Midbrain (tissue), 1 donor: ENCODE measurements at regions not wholly inside any gene's neighbourhood (a gene's known extent, or its start where the extent isn't known, plus 50 kb on each side); places are given as distances from the start of the nearest gene placed in this dataset.

Source experiments
- DNase-seq: peaks from one replicate; lab custom pipeline; 2025; lab: John Stamatoyannopoulos, UW

DNA sequence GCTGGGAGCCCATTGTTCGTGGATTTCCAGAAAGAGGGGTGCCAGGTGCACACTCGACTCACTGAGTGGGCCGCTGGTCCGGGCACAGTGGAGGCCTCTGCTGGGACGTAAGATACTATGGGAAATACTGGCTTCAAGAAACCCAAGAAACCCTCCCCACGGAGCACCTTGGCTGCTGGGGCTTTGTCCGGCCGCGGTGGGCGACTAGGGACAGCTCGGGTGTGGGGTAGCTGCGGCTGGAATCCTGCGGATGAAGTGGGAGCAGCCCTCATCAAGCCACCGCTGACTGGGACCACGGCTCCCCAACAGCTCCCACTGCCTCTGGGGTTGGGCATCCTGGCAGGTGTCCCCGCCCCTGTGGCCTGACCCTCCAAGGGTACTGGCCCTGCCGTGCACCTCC lies 69.5 kb upstream of the GATA5 start:
- DNase-seq: no peak

DNA sequence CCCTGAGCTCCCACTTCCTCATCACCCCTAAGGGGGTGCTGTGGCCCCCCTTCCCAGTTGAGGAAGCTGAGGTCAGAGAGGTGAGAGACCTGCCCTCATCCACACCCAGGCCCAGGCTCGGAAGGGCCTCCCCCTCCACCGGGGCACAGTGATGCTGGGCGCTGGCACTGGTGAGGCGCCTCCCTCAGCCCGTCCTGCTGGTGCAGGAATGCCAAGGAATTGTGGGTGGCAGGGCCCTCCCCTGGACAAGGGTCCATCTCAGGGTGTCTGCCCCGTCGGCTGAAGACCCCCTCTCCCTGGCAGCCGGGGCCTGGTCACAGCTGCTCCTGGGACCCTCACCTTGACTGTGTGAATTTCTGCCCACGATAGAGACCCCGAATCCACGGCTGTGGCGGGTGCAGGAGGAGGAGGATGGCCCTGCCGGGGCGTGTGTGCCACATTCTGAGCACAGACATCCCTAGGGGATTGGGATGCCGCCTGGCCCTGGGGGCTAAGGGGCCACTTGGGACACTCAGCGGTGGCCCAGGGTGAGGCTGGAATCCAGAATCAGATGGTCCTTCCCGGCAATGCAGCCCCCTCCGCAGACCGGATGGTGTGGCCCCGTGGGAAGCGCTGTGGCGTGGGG lies 70.2 kb upstream of the GATA5 start:
- no peak for DNase-seq

DNA sequence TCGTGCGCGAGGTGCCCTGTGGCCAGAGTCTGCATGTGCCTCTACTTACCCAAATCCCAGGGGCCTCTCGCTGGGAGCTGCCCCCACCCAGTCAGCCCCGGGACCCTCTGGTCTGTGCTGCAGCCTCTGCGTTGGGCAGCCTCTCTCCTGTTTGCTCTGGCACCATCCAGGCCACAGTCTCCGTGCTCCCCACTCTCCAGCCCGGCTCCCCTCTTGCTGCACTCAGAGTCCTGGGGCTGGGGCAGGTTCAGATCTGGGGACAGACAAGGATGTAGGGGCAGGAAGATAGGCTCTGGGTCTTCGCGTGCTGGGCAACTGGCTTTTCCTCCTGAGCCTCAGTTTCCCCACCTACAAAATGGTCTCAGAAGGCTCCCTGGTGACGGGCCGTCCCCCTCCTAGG lies 70.8 kb upstream of the GATA5 start:
- DNase-seq: no peak

DNA sequence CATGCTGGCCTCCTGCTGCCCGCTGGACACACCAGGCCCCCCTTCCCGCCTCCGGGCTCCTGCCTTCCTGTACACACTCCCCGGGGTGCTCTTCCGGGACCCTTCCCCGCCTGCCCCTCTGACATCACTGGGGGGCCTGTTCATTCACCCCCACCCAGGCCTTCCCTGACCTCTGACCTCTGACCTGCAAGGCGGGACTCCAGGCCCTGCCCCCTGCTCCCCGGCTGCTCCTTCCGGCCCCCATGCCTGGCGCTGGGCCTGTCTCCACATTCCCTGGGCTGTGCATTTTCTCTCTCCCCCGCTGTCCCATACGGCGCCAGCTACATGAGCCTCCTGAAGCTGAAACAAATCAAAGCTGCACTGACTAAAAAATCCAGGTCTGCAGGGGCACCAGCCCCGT lies 71.6 kb upstream of the GATA5 start:
- DNase-seq: no peak

DNA sequence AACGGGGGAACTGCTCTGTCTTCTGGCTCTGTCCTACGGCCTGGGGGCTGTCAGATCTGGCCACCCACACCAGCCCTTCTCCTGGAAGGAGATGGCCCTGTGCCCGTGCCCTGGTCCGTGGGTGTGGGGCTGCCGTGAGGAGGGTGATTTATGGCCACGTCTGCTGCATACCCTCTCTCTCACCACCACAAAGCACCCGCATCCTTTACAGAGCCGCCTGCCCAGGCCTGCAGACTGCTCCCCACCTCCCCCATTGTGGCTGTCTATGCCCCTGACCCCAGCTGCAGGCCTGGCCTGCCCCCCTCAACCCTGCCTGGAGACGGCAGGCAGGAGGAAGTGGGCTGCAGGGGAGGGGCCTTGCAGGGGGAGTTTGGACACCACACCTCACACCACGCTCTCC lies 72.7 kb upstream of the GATA5 start:
- DNase-seq: no peak

DNA sequence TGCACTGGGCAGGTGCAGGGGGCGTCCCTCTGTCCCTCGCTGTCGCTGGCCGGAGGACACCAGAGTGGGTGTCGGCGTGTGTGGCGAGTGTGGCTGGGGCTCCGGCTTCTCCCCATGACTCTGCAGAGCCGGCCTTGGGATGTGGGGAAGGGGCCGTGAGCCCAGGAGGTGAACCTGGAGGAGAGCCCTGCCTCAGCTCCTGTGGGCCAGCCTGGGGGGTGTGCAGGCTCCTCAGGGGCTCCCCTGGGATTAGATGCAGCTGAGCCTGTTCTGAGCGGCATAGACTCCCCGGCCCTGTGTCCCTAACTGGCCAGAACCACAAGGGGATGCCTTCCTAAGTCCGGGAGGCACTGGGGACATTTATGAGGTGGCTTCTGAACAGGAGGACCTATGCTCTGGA lies 73.2 kb upstream of the GATA5 start:
- DNase-seq: no peak

DNA sequence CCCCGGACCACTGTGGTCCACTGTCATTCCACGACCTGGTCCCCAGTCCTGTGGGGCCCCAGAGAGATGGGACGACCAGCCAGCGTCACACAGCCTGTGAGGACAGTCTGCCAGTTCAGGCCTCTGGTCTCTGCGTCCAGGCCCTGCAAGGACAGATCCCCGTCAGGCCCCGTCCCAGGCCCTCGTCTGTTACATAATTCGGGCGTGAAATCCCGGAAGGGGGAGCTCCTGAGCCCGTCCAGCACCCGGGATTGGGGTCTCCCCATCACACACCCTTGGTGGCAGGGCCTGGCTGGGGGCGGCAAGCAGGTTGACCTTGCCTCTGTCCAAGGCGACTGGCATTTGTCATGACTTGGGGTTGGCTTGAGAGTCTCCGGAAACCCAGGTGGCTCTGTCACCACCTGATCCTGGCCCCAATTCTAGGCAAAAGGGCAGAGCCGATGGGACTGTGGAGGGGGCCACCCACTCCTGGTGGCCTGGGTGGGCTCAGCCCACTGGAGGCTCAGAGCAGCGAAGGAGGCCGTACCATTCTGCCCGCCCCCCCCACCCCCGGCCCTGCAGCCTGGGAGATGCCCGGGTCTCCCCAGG lies 73.8 kb upstream of the GATA5 start:
- no peak for DNase-seq

DNA sequence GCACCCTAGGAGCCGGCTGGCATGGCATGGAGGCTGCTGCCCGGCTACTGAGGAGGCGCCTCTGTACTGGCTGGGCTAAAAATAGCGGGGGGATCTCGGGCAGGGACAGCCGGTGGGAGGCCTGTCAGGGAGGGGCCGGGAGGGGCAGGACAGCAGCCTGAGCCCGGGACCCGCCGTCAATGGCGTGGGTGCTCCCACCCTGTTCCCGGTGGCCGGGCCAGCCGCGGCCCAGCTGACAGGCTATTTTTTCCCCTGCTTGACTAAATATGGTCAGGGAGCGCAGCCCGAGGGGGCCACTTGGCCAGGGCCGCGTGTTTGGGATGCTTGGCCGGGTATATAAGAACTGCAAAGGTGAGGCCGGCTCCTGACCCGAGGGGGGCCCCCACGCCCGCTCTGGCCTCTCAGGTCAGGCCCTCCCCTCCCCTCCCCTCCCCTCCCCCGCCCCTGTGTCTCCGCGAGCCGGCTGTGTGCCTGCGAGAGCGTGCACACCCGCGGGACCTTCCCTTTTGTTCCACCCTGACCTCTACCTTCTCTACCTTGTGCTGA lies 74.4 kb upstream of the GATA5 start:
- DNase-seq: no peak

DNA sequence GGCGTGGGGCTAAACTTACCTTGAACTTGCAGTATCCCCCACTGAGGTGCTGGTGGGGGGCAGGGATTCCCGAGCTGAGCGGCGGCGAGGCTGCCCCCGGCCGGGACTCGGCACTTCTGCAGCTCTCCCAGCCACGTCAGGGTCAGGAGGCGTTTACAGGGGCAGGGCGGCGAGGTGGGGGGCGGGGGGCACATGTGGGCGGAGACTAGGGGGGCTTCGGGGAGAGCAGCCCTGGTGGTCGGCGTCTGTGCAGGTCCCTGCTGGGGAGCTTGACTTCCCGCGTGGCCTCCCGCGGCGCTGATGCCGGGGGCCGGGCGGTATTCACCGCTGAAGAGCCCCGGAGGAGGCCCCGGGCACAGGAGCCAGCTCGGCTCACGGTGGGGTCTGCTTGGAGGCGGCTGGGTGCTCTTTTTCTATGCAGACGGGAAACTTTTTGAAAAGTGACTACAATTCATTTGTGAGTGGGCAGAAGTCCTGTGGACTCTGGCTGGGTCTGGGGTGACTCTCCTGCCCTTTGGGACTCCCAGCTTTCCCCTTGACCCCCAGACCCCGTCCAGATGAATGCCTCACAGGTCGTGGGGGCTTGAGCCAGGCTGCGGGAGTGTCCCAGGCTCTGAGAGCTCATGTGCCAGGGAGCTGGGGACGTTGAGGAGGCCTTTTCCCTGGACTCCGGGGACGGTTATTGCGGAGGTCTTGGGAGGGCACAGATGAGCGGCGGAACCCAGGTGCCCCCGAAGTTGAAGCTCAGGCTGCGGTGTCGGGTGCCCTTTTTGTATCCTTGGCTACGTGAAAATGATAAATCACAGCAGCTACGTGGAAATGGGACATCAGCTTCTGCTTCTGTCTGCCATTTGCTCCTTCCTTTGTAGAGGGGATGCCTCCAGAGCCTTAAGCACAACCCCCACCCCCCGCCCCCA lies 75.9 kb upstream of the GATA5 start:
- no peak for DNase-seq

DNA sequence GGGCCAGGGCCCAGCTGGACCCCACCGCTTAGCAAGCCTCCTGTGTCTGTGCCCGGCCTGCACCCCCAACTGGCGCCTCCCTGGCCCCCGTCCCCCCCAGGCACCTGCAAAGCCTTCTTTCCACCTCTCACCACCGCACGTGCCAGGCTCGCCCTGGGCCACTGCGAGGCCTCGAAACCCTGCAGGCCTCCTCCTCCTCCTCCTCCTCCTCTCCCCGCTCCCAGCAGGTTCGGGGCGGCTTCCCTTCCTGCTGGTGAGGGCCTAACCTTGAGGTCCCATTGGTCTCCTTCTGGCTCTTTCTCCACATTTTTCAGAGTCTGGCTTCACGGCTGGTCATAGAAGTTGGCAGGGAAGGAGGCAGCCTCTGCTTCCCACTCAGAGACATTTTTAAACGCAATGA lies 76.8 kb upstream of the GATA5 start:
- DNase-seq: no peak

DNA sequence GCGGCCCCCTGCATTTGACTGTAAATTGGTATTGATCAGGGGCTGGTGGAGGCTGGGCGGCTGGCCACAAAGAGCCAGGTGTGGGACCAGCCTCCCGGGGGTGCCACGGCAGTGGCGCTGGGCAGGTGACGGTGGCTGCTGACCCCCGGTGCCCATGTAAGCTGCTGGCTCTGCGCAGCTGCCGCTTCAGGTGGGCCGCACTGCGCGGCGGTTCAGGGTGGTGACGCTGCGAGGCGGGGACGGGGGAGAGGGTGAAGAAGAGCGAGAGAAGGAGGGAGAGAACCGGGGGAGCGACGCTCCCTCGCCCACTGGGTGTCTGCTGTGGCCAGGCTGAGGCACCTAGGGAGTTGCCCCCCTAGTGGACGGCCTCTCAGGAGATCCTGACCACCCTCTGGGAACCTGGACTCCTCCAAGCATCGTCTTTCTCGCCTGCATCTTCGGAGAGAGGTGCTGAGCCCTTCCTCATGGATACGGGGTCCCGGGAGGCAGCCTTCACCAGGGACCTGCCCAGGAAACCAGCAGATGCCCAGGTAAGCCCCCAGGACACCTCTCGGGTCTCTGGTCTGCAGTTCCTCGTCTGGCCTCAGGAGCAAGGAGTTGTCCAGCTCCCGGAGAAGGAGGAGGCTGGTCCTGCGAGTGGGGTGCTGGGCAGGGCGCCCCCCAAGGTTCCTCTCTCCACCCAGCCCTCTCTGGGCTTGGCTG lies 77.5 kb upstream of the GATA5 start:
- no peak for DNase-seq

DNA sequence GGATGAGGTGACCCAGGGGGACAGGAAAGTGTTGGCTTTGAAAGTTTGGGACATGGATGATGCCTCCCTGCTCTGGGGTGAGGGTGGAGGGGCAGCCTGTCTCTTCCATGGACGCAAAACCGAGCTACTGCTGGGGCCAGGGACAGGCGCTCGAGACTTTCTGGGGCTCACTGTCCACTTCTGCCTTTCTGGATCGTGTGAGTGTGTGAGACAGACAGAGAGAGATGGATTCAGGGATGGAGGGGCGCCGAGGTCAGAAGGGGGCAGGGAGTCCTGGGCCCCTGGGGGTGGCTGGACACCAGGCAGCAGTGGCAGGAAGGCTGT lies 78.0 kb upstream of the GATA5 start:
- no peak for DNase-seq

DNA sequence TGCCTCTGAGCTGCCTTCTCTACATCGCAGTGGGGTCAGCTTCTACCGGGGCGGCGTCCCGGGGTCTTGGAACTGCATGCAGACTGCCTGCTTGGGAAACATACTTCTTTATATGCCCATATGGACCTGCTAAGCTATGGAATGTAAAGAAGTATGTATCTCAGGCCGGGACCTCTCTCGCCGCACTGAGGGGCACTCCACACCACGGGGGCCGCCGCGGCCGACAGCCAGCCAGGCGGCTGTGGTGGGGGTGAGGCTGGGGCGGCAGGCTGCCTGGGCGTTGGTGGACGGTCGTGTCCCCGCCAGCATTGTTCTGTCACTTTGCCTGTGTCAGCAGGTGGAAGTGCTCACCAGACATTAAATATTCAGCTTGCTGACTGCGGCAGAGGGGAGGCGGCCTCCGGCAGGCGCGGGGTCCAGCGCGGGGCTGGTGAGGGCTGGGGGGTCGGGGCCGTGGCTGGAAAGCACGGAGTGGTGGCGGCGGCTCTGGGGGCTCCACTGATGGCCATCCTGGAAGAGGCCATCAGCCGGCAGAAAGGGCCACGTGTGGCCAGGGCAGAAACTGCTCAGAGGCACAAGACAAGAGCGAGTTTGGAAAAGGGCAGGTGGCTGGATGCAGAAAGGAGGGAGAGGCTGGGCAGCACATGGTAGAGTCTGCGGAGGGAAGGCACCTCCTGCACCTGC lies 78.6 kb upstream of the GATA5 start:
- DNase-seq: no peak

DNA sequence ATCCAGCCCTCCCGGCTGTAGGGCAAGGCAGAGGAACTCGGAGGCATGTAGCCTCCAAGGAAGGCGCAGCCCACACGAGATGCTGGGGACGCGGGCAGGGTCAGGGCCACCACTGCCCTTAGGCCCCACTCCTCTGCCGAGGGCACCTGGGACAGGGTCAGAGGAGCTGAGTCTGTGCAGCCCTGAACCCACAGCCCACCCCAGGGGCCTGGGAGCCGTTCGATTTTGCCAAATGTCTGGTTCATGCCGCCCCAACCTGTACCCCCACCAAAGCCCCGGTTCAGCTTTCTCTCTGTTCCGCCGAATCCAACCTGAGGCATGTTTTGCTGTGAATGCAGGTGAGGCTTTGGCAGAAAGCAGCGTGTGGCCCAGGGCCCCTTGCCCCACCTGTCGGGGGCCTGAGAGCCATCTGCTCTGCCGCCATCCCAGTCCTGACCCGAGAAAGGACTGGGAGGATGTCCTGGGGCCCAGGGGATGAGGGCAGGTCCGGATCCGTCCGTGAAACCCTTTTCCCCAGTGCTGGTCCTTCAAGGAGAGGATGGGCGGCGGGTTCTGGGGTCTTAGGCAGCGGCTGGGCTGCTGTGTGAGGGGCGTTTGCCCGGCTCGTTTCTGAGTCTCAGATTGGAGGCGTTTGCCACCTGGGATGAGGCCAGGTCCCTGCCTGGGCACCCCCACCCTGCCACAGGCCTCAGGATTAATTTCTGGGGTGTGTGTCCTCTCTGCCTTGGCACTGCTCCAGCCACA lies 79.3 kb upstream of the GATA5 start:
- no peak for DNase-seq

DNA sequence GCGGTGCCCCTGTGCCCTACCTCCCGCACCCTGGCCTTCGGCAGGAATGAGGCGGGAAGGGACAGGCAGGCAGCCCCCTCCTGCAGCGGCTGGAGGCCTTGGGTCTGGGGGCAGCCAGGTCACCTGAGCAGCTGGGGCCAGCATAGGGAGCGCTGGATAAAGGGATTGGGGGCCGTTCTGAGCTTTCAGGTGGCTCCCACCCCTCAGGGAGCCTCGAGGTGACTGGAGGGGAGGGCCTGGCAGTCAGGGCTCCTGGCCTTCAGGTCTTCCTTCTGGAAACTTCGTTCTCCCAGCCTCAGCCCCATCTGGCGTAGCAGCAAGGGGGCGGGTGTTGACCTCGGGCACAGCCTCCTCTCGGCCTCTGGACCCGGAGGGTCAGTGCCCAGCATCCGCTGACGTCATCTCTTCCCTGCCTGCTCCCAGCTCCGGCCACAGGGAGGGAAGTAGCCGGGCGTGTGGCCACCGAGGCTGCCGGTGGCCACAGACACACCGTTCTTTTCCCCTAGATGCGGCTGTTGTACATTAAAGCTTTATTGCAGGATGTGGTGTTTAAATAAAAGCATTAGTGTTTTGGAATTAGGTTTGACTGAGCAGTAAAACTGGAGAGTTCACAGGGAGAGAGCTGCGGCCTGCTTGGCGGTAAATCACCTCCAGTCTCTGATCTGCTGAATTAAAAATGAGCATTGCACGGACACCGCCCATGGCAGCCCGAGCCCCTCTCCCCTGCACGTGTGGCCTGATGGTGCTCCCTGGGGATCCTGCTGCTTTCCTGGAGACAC lies 80.0 kb upstream of the GATA5 start:
- no peak for DNase-seq

DNA sequence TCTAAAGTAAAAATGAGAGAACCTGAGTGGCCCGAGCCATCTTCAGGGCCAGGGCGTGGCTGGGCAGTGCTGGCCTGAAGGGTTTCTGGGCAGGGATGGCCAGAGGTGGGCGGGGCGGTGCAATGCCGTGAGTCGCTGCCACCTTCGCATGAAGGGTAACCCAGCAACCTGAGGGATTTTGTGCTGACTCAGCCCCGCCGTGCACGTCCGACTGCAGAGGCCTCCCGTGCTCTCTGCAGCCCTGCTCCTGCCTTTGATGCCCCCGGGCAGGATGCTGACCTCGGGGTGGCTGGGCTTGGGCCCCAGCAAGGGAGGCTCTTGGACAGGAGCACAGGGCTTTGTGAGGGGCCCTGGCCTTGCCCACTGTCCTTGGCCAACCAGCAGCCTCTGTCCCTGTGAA lies 81.7 kb upstream of the GATA5 start:
- no peak for DNase-seq

DNA sequence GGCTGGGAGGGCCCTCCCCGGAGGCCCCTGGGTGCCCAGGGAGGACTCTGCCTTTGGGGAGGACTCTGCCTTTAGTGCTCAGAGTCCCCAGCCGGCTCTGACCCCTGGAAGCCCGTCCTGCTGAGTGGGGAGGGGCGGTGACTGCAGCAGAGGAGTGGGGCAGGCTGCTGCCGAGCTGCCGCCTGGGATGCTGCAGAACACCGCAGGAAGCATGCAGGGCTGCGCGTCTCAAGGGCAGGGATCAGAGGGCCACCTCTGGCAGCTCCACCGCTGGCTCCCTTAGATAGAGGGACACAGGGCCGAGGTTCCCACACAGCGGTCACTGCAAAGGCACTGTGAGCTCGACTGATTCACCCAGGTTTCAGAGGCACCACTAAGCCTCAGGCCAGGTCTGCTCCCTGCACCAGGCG lies 82.2 kb upstream of the GATA5 start:
- no peak for DNase-seq

DNA sequence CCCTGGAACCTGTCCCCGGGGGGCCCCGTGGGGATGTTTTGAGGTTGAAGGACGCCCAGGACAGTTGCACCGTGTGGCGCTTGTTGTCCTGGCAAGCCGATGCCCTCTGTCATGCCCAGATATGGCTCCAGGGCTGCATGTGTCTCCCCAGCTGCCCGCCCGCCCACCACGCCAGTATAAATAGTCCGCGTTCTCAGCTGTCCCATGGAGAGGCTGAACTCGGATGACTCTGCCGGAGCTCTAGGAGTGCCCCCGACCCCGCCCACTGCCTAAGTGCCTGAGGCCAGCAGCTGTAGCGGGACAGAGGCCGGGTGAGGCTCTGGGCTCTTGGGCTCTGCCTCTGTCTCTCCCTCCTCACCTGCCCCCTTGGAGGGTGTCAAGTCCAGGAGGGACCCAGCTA lies 83.0 kb upstream of the GATA5 start:
- DNase-seq: no peak

DNA sequence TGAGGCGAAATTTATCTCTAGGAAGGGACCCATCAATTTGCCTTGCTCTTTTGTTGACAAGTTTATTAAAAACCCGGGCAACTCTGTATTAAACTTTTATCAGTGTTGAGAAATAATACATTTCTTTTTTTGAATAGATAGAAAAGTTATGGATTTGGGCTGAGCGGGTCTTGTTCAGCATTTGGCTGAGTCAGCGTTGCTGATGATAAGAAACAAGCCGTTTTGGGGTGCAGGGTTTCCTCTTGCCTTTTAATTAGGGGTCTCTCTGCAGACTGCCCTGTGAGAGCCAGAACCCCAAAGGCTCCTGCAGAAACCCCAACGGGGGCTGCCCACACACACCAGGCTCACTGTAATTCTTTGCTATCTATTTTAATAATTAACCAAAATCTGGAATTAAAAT lies 82.1 kb upstream of the SLCO4A1 start:
- no peak for DNase-seq

DNA sequence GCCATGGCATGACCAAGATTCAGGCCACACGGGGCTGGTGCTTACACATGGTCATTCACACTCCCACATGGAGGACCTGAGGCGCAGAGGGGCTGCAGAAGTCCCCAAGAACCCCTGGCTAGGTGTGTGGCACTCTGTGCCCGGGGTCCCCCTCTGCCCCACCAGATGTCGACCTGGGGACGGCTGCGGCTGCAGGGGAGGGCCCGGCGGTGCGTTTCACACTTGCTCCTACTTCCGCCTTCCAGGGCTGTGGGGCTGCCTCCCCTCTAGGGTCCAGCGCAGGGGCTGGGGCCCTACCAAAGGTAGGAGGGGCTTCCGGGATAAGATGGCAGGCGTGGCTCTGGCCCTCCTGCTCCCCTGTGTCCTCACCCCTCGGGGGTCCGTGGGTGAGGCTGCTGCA lies 81.1 kb upstream of the SLCO4A1 start:
- DNase-seq: no peak
